SW480 (cell line): ENCODE measurements at regions not wholly inside any gene's neighbourhood (a gene's known extent, or its start where the extent isn't known, plus 50 kb on each side); places are given as distances from the start of the nearest gene placed in this dataset.

Experiments used
- DNase-seq: peaks from one replicate; pipeline ENCODE4 v3.0.0-alpha.2; 2016; ENCODE audit warnings: low spot score

GRCh38 chr2:207257251-207258250, 91.8 kb upstream of the KLF7 start:
- no peak for DNase-seq

- DNase-seq: no peak
These were observed 92.7 kb upstream of the KLF7 start for GRCh38 chr2:207258263-207258991.

- DNase-seq: no peak
These were observed 94.3 kb upstream of the KLF7 start for GRCh38 chr2:207260021-207260420.

GRCh38 chr2:207260947-207261346, 95.2 kb upstream of the KLF7 start:
- no peak for DNase-seq

GRCh38 chr2:207264310-207264709, 98.6 kb upstream of the KLF7 start:
- no peak for DNase-seq

GRCh38 chr2:207265332-207265731, 99.6 kb upstream of the KLF7 start:
- no peak for DNase-seq

GRCh38 chr2:207265869-207266268, 100.1 kb upstream of the KLF7 start:
- no peak for DNase-seq

GRCh38 chr2:207266648-207267047, 100.9 kb upstream of the KLF7 start:
- DNase-seq: no peak

GRCh38 chr2:207269038-207269437, 103.3 kb upstream of the KLF7 start:
- DNase-seq: no peak

GRCh38 chr2:207274530-207275189, 108.9 kb upstream of the KLF7 start:
- DNase-seq: no peak

GRCh38 chr2:207275779-207276178, 110.0 kb upstream of the KLF7 start:
- no peak for DNase-seq

- DNase-seq: no peak
These were observed 110.5 kb upstream of the KLF7 start for GRCh38 chr2:207276248-207276647.

- no peak for DNase-seq
These were observed 111.1 kb upstream of the KLF7 start for GRCh38 chr2:207276858-207277257.

GRCh38 chr2:207279520-207279919, 113.8 kb upstream of the KLF7 start:
- no peak for DNase-seq

GRCh38 chr2:207281436-207281835, 115.7 kb upstream of the KLF7 start:
- DNase-seq: no peak

GRCh38 chr2:207282916-207283315, 117.2 kb upstream of the KLF7 start:
- DNase-seq: no peak

- no peak for DNase-seq
These were observed 117.6 kb upstream of the KLF7 start for GRCh38 chr2:207283356-207283755.

- DNase-seq: no peak
These were observed 119.1 kb upstream of the KLF7 start for GRCh38 chr2:207284556-207285472.

GRCh38 chr2:207285473-207285815, 119.7 kb upstream of the KLF7 start:
- DNase-seq: no peak

- no peak for DNase-seq
These were observed 120.4 kb upstream of the KLF7 start for GRCh38 chr2:207286106-207286505.

GRCh38 chr2:207288628-207289027, 122.9 kb upstream of the KLF7 start:
- DNase-seq: no peak
